IMR-90 (cell line): ENCODE measurements at regions not wholly inside any gene's neighbourhood (a gene's known extent, or its start where the extent isn't known, plus 50 kb on each side); places are given as distances from the start of the nearest gene placed in this dataset.

Experiments used
- ATAC-seq: fragments of 200-7000 bp; cut with Tn5 transposase; 2 replicates; pipeline ENCODE4 v1.9.1; 2020; ENCODE audit warnings: low read depth, mild to moderate bottlenecking, moderate library complexity
- BruUV-seq: library from RNA; stranded (reverse); fragments of 400-500 nt; replicated peaks from 2 replicates; lab custom pipeline; 2021; lab: Mats Ljungman, UMichigan
- CTCF ChIA-PET: fragments of 300-600 bp; formaldehyde crosslinking; extraction: SDS; loops from one replicate; lab custom pipeline; 2021; ENCODE audit warnings: antibody characterized with exemption; lab: Yijun Ruan, JAX
- POLR2A ChIA-PET: fragments of 300-600 bp; sonication (Branson Sonifier 250); formaldehyde crosslinking; loops from one replicate; lab custom pipeline; 2022; ENCODE audit warnings: antibody characterized with exemption; ENCODE audit not compliant: unreplicated experiment; lab: Charles Lee
- DNase-seq: peaks from one replicate; pipeline ENCODE4 v3.0.0; 2013
- H2AFZ ChIP-seq: replicated peaks from 2 replicates; pipeline ENCODE3; 2013; ENCODE audit warnings: low read length, mild to moderate bottlenecking; ENCODE audit not compliant: poor library complexity
- H2AK5ac ChIP-seq: 2 replicates; pipeline ENCODE4 v1.6.1; 2013; ENCODE audit warnings: low read depth, low read length, inconsistent platforms
- H2AK9ac ChIP-seq: replicated peaks from 2 replicates; pipeline ENCODE3; 2013; ENCODE audit warnings: mild to moderate bottlenecking, low read depth, low read length, moderate library complexity; ENCODE audit not compliant: poor library complexity
- H2BK120ac ChIP-seq: 2 replicates; pipeline ENCODE4 v1.6.1; 2013; ENCODE audit warnings: low read depth, low read length, inconsistent platforms
- H2BK15ac ChIP-seq: 3 replicates; pipeline ENCODE4 v1.6.1; 2013; ENCODE audit warnings: low read depth, low read length, inconsistent platforms
- H2BK20ac ChIP-seq: 2 replicates; pipeline ENCODE4 v1.6.1; 2013; ENCODE audit warnings: low read depth, mild to moderate bottlenecking, inconsistent platforms, low read length, moderate library complexity
- H2BK5ac ChIP-seq: 2 replicates; pipeline ENCODE4 v1.6.1; 2013; ENCODE audit warnings: mild to moderate bottlenecking, low read depth, low read length, inconsistent platforms; ENCODE audit not compliant: poor library complexity, severe bottlenecking
- H3K14ac ChIP-seq: replicated peaks from 2 replicates; pipeline ENCODE4 v1.6.1; 2013; ENCODE audit warnings: low read depth, low read length, inconsistent platforms
- H3K18ac ChIP-seq: 2 replicates; pipeline ENCODE4 v1.6.1; 2013; ENCODE audit warnings: low read depth, low read length, control low read depth
- H3K23ac ChIP-seq: 2 replicates; pipeline ENCODE4 v1.6.1; 2013; ENCODE audit warnings: low read depth, low read length, inconsistent platforms
- H3K27ac ChIP-seq: 2 replicates; pipeline ENCODE4 v1.5.1; 2013; ENCODE audit warnings: mild to moderate bottlenecking, control low read depth, low read length; ENCODE audit not compliant: insufficient read depth
- H3K27me3 ChIP-seq: 2 replicates; pipeline ENCODE4 v1.6.1; 2013; ENCODE audit warnings: low read length; ENCODE audit not compliant: control insufficient read depth, insufficient read depth
- H3K36me3 ChIP-seq: 2 replicates; pipeline ENCODE4 v1.6.1; 2013; ENCODE audit warnings: low read length, mixed read lengths; ENCODE audit not compliant: control insufficient read depth, insufficient read depth
- H3K4ac ChIP-seq: 2 replicates; pipeline ENCODE4 v1.6.1; 2013; ENCODE audit warnings: low read depth, low read length, inconsistent platforms
- H3K4me1 ChIP-seq: 2 replicates; pipeline ENCODE4 v1.6.1; 2013; ENCODE audit warnings: low read length, mixed read lengths; ENCODE audit not compliant: control insufficient read depth, insufficient read depth
- H3K4me2 ChIP-seq: 2 replicates; pipeline ENCODE4 v1.6.1; 2013; ENCODE audit warnings: low read depth, mild to moderate bottlenecking, control low read depth, low read length, moderate library complexity
- H3K4me3 ChIP-seq: 2 replicates; pipeline ENCODE4 v1.5.1; 2013; ENCODE audit warnings: low read depth, mild to moderate bottlenecking, control low read depth, low read length, moderate library complexity; ENCODE audit not compliant: insufficient read depth
- H3K56ac ChIP-seq: 2 replicates; pipeline ENCODE4 v1.6.1; 2013; ENCODE audit warnings: low read length, inconsistent platforms; ENCODE audit not compliant: insufficient read depth; ENCODE audit errors: extremely low read depth
- H3K79me1 ChIP-seq, 2 experiments: 2 replicates each; pipeline ENCODE4 v1.6.1; 2013; ENCODE audit warnings: low read length in 2 of 2, inconsistent platforms in 1 of 2, low read depth in 1 of 2
- H3K9ac ChIP-seq: 2 replicates; pipeline ENCODE4 v1.6.1; 2013; ENCODE audit warnings: low read depth, low read length, control low read depth
- H3K9me1 ChIP-seq: 2 replicates; pipeline ENCODE4 v1.6.1; 2013; ENCODE audit warnings: low read length, inconsistent platforms; ENCODE audit not compliant: insufficient read depth
- H3K9me3 ChIP-seq: 2 replicates; pipeline ENCODE4 v1.6.1; 2013; ENCODE audit warnings: low read length; ENCODE audit not compliant: control insufficient read depth, insufficient read depth
- H4K20me1 ChIP-seq: 2 replicates; pipeline ENCODE4 v1.6.1; 2013; ENCODE audit warnings: low read length, inconsistent platforms; ENCODE audit not compliant: insufficient read depth
- H4K5ac ChIP-seq: 2 replicates; pipeline ENCODE4 v1.6.1; 2013; ENCODE audit warnings: mild to moderate bottlenecking, low read depth, low read length, control low read depth
- H4K8ac ChIP-seq, 2 experiments: 2 replicates each; pipeline ENCODE4 v1.6.1; 2013; ENCODE audit warnings: low read depth in 2 of 2, low read length in 2 of 2, control low read depth in 1 of 2, inconsistent platforms in 1 of 2
- H4K91ac ChIP-seq: 2 replicates; pipeline ENCODE4 v1.6.1; 2013; ENCODE audit warnings: low read depth, low read length, inconsistent platforms; ENCODE audit not compliant: insufficient read depth
- CHD1 ChIP-seq: IDR thresholded peaks from 2 replicates; pipeline ENCODE4 v1.6.1; 2012; ENCODE audit warnings: low read depth, low read length, improper control_type of control experiment
- FOS ChIP-seq: fragments of 150-350 bp; IDR thresholded peaks from 2 replicates; pipeline ENCODE4 v1.6.1; 2016; ENCODE audit warnings: low read depth, low read length
- WGBS, 2 experiments: methylation state at CpG; one replicate each; pipeline versions ENCODE4 v1.1.5 to v1.1.7; 2013; ENCODE audit warnings: missing lambda C conversion rate in 2 of 2; ENCODE audit not compliant: insufficient read length in 1 of 2; ENCODE audit errors: extremely low coverage in 2 of 2; 5-methylcytosine and 5-hydroxymethylcytosine counted together
- dilution Hi-C: fragments of 300-500 bp; cut with HindIII; formaldehyde crosslinking; loops from one replicate; pipeline ENCODE4 v1.14.3; 2018; ENCODE audit warnings: low sequenced_read_pairs; ENCODE audit not compliant: unreplicated experiment
- in situ Hi-C: fragments of 300-500 bp; cut with MboI; formaldehyde crosslinking; loops from 3 replicates; pipeline ENCODE4 v1.14.3; 2019; ENCODE audit warnings: low sequenced_read_pairs, inconsistent platforms, mixed read lengths
- intact Hi-C: fragments of 100-400 bp; cut with micrococcal nuclease; formaldehyde crosslinking; loops from 2 replicates; pipeline ENCODE4 v1.10.0; 2022

DNA sequence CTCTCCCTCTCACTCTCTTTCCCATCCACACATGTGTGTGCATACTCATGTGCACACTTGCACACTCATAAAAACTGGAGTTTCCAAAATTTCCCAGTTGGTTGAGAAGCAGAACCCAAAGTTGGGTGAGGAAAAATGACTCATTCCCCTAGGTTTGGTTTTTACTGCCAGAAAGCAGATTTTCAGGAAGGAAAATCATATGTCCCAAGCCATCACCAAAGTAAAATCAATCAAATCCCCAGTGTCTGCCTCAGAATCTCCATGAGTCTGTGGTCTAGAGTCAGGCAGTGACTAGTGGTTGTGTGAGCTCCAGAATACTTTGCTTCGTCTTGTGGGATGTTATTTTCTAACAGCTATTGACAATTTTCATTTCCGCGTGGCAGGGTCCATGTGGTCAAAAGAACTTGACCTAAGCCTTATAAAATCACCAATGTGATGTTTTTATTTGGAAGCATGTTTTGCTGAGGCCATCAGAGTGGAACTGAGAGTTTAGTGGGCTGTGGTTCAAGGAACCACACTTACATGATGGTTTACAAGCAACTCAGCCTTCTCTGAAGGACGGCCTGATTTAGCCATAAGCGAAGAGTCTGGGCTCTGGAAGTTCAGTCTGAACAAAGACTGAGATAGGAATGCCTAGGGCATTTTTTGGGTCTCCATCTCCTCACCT lies 81.9 kb upstream of the CCN6 start:
- Histone ChIP-seq H4K8ac (peak overlapping the region; percentile 13 to 90), H3K4me2 (no peak overlapping the region), H2AK5ac (peak overlapping the region; percentile 76), H3K27me3 (peaks cover 2% of the 10 kb centered on the region; the same call in 1 of the 2 replicates), H2BK15ac (peak overlapping the region; percentile 83), H3K4me3 (no peak overlapping the region), H3K56ac (no peak overlapping the region), H3K9me3 (no peaks in the 10 kb centered on the region), H4K20me1 (no peaks in the 10 kb centered on the region), H3K18ac (peak overlapping the region; percentile 49), H3K9me1 (peaks cover 9% of the 10 kb centered on the region; the same call in 1 of the 2 replicates), H3K4ac (peak overlapping the region; percentile 83), H4K91ac (peak overlapping the region; percentile 70), H3K23ac (peak overlapping the region; percentile 90), H3K4me1 (peaks cover 9% of the 10 kb centered on the region), H2BK5ac (peak overlapping the region; percentile 96), H2BK20ac (peak overlapping the region; percentile 73), H3K14ac (peak overlapping the region; percentile 94), H4K5ac (peak overlapping the region; percentile 76), H2AFZ (no peak overlapping the region), H3K9ac (no peak overlapping the region), H2BK120ac (peak overlapping the region; percentile 93), H3K27ac (peak overlapping the region; percentile 4; the same call in 1 of the 2 replicates), H3K79me1 (peaks cover 0 to 6% of the 10 kb centered on the region in 2 experiments; a peak in 1 of 4 replicates), H2AK9ac (peak overlapping the region; percentile 49), H3K36me3 (no peaks in the 10 kb centered on the region)
- dilution Hi-C loops = no loop called here
- ATAC-seq = no peak
- no CpG with 5 or more reads among the region's 5 CpGs for WGBS, 2 experiments
- ChIA-PET CTCF (no interaction called here), POLR2A (no interaction called here)
- TF ChIP-seq CHD1 (no peak), FOS (0 out of 2 replicates have a peak, but pooled peaks have one; percentile 9)
- in situ Hi-C loops = no loop called here
- intact Hi-C loops = loop anchor here (2.0 to 5.0 kb wide), 2 partner anchors 71 to 100 kb away; partner anchors contain the start of gene FYN
- peak; percentile 39 for DNase-seq
- BruUV-seq = no TSS peak
